MM.1S (cell line): ENCODE measurements at regions not wholly inside any gene's neighbourhood (a gene's known extent, or its start where the extent isn't known, plus 50 kb on each side); places are given as distances from the start of the nearest gene placed in this dataset.

Experiments
- DNase-seq: peaks from one replicate; pipeline ENCODE4 v3.0.0-alpha.2; 2015
- H2AFZ ChIP-seq: fragments of 300-600 bp; sonication (generic); 2 replicates; pipeline ENCODE4 v1.6.0; 2016; ENCODE audit warnings: antibody characterized with exemption, low read length
- H3F3A ChIP-seq: fragments of 300-600 bp; sonication (generic); 2 replicates; pipeline ENCODE4 v1.6.1; 2016; ENCODE audit warnings: mild to moderate bottlenecking, antibody characterized with exemption, low read length, moderate library complexity, mixed read lengths; ENCODE audit not compliant: insufficient read depth
- H3K27ac ChIP-seq: fragments of 300-600 bp; sonication (generic); 2 replicates; pipeline ENCODE4 v1.5.1; 2016; ENCODE audit warnings: mild to moderate bottlenecking, low read length
- H3K27me3 ChIP-seq: fragments of 300-600 bp; sonication (generic); replicated peaks from 2 replicates; pipeline ENCODE4 v1.6.0; 2016; ENCODE audit warnings: low read length; ENCODE audit not compliant: insufficient read depth
- H3K36me3 ChIP-seq: fragments of 300-600 bp; sonication (generic); replicated peaks from 2 replicates; pipeline ENCODE4 v1.6.1; 2016; ENCODE audit warnings: mild to moderate bottlenecking, low read length, mixed read lengths; ENCODE audit not compliant: insufficient read depth
- H3K4me1 ChIP-seq: fragments of 300-600 bp; sonication (generic); 2 replicates; pipeline ENCODE4 v1.6.1; 2016; ENCODE audit warnings: low read length, mixed read lengths
- H3K4me2 ChIP-seq: fragments of 300-600 bp; sonication (generic); 2 replicates; pipeline ENCODE4 v1.6.0; 2016; ENCODE audit warnings: low read depth, low read length
- H3K4me3 ChIP-seq: fragments of 300-600 bp; sonication (generic); 2 replicates; pipeline ENCODE4 v1.5.1; 2016; ENCODE audit warnings: low read length, mixed read lengths
- H3K79me2 ChIP-seq: fragments of 300-600 bp; sonication (generic); 2 replicates; pipeline ENCODE4 v1.6.1; 2016; ENCODE audit warnings: mixed run types, low read length, mixed read lengths
- H3K9ac ChIP-seq: fragments of 300-600 bp; sonication (generic); 2 replicates; pipeline ENCODE4 v1.6.1; 2016; ENCODE audit warnings: low read length, mixed read lengths
- H3K9me2 ChIP-seq: fragments of 300-600 bp; sonication (generic); replicated peaks from 2 replicates; pipeline ENCODE4 v1.6.1; 2016; ENCODE audit warnings: mild to moderate bottlenecking, low read length, mixed read lengths; ENCODE audit not compliant: insufficient read depth
- H3K9me3 ChIP-seq: fragments of 300-600 bp; sonication (generic); replicated peaks from 2 replicates; pipeline ENCODE4 v1.6.1; 2016; ENCODE audit warnings: mild to moderate bottlenecking, low read length, mixed read lengths; ENCODE audit not compliant: insufficient read depth
- H4K20me1 ChIP-seq: fragments of 300-600 bp; sonication (generic); 2 replicates; pipeline ENCODE4 v1.6.1; 2016; ENCODE audit warnings: mild to moderate bottlenecking, low read length, moderate library complexity, mixed read lengths; ENCODE audit not compliant: insufficient read depth
- EZH2 ChIP-seq: fragments of 300-600 bp; sonication (generic); optimal IDR thresholded peaks from 2 replicates; pipeline ENCODE3; 2017; ENCODE audit warnings: low read depth, mild to moderate bottlenecking, antibody characterized with exemption, low read length, mixed read lengths
- EZH2phosphoT487 ChIP-seq: fragments of 300-600 bp; sonication (generic); IDR thresholded peaks from 2 replicates; pipeline ENCODE4 v1.6.1; 2018; ENCODE audit warnings: antibody characterized with exemption, low read length
- TF ChIP-seq, protein P1 (sequence below): fragments of 300-600 bp; sonication (generic); IDR thresholded peaks from 2 replicates; pipeline ENCODE4 v1.5.1; 2016; ENCODE audit warnings: antibody characterized with exemption, low read length, mixed read lengths

- H3K9me2 ChIP-seq: no peaks in the 10 kb centered on the region
- DNase-seq: no peak
- H3K9me3 ChIP-seq: no peaks in the 10 kb centered on the region
- no peaks in the 10 kb centered on the region for H3K4me1 ChIP-seq
- no peaks in the 10 kb centered on the region for H3F3A ChIP-seq
- no peak for TF ChIP-seq EZH2
- TF ChIP-seq, protein P1, sequence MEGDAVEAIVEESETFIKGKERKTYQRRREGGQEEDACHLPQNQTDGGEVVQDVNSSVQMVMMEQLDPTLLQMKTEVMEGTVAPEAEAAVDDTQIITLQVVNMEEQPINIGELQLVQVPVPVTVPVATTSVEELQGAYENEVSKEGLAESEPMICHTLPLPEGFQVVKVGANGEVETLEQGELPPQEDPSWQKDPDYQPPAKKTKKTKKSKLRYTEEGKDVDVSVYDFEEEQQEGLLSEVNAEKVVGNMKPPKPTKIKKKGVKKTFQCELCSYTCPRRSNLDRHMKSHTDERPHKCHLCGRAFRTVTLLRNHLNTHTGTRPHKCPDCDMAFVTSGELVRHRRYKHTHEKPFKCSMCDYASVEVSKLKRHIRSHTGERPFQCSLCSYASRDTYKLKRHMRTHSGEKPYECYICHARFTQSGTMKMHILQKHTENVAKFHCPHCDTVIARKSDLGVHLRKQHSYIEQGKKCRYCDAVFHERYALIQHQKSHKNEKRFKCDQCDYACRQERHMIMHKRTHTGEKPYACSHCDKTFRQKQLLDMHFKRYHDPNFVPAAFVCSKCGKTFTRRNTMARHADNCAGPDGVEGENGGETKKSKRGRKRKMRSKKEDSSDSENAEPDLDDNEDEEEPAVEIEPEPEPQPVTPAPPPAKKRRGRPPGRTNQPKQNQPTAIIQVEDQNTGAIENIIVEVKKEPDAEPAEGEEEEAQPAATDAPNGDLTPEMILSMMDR: no peak
- TF ChIP-seq EZH2phosphoT487: no peak
- H3K79me2 ChIP-seq: no peaks in the 10 kb centered on the region
- no peaks in the 10 kb centered on the region for H3K27me3 ChIP-seq
- no peak overlapping the region for H3K4me2 ChIP-seq
- no peak overlapping the region for H3K9ac ChIP-seq
- no peaks in the 10 kb centered on the region for H3K36me3 ChIP-seq
- H4K20me1 ChIP-seq: no peaks in the 10 kb centered on the region
- no peak overlapping the region for H3K4me3 ChIP-seq
- H3K27ac ChIP-seq: no peak overlapping the region
- H2AFZ ChIP-seq: no peak overlapping the region
Measured at GRCh38 chr6:37113976-37114375, 56.0 kb upstream of the PIM1 start.

GRCh38 chr6:37114612-37115011, 55.3 kb upstream of the PIM1 start:
- TF ChIP-seq EZH2 (no peak), EZH2phosphoT487 (no peak)
- TF ChIP-seq, protein P1: no peak
- Histone ChIP-seq H3K9me2 (no peaks in the 10 kb centered on the region), H4K20me1 (no peaks in the 10 kb centered on the region), H3K9ac (no peak overlapping the region), H3K36me3 (no peaks in the 10 kb centered on the region), H3F3A (no peaks in the 10 kb centered on the region), H3K79me2 (no peaks in the 10 kb centered on the region), H3K4me2 (no peak overlapping the region), H3K4me3 (no peak overlapping the region), H3K9me3 (no peaks in the 10 kb centered on the region), H3K27ac (no peak overlapping the region), H3K27me3 (no peaks in the 10 kb centered on the region), H2AFZ (no peak overlapping the region), H3K4me1 (no peaks in the 10 kb centered on the region)
- no peak for DNase-seq

- Histone ChIP-seq H3F3A (no peaks in the 10 kb centered on the region), H2AFZ (no peak overlapping the region), H3K4me1 (no peaks in the 10 kb centered on the region), H3K9ac (no peak overlapping the region), H3K4me3 (no peak overlapping the region), H3K9me3 (no peaks in the 10 kb centered on the region), H3K27me3 (no peaks in the 10 kb centered on the region), H3K27ac (no peak overlapping the region), H3K36me3 (no peaks in the 10 kb centered on the region), H3K4me2 (no peak overlapping the region), H3K9me2 (no peaks in the 10 kb centered on the region), H4K20me1 (no peaks in the 10 kb centered on the region), H3K79me2 (no peaks in the 10 kb centered on the region)
- TF ChIP-seq EZH2phosphoT487: no peak
- TF ChIP-seq, protein P1: no peak
- no peak for TF ChIP-seq EZH2
- DNase-seq: no peak
Measured at GRCh38 chr6:37115236-37115895, 54.6 kb upstream of the PIM1 start.
